T-helper 17 cell (primary cell): ENCODE measurements at regions not wholly inside any gene's neighbourhood (a gene's known extent, or its start where the extent isn't known, plus 50 kb on each side); places are given as distances from the start of the nearest gene placed in this dataset.

ENCODE experiments used
- ATAC-seq: fragments of 150-1000 bp; cut with Tn5 transposase; 2 replicates; pipeline ENCODE4 v1.10.0; 2021; ENCODE audit warnings: mild to moderate bottlenecking, moderate library complexity
- DNase-seq, 3 donors: peaks; one replicate each; pipeline versions ENCODE4 v3.0.0 to v3.0.0-alpha.2; 2020 to 2021
- H3K9me3 ChIP-seq: one replicate; pipeline ENCODE4 v1.7.0; 2013; ENCODE audit warnings: low read length, mild to moderate bottlenecking; ENCODE audit not compliant: control insufficient read depth, poor library complexity, severe bottlenecking
- H3K27ac Mint-ChIP-seq: one replicate; pipeline ENCODE4 v1.8.0; 2022; ENCODE audit warnings: mild to moderate bottlenecking, moderate library complexity, mixed read lengths
- H3K27me3 Mint-ChIP-seq: one replicate; pipeline ENCODE4 v1.8.0; 2022; ENCODE audit warnings: mixed read lengths
- H3K36me3 Mint-ChIP-seq: one replicate; pipeline ENCODE4 v1.8.0; 2022; ENCODE audit warnings: low read depth, mixed read lengths
- H3K4me1 Mint-ChIP-seq: one replicate; pipeline ENCODE4 v1.8.0; 2022; ENCODE audit warnings: mild to moderate bottlenecking, mixed read lengths
- H3K4me3 Mint-ChIP-seq: one replicate; pipeline ENCODE4 v1.8.0; 2022; ENCODE audit warnings: mild to moderate bottlenecking, moderate library complexity, mixed read lengths

DNA sequence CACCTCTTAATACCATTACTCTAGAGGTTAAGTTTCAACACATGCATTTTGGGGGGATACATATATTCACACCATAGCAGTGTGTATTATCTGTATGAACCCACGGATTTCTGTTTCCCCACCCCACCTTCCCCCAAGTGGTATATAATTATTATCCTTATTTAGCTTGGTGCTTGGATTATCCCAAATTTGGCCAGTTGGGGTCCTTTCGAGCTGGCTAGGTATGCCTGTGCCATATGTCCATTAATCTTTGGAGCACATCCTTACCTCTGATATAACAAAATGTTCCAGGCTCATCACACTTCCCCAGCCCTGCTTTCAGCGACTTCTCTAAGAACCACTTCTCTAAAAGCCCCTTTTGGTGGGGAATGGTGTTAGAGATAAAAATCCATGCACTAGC is 118.7 kb upstream of the MLIP start:
- H3K36me3 Mint-ChIP-seq: no peaks in the 10 kb centered on the region
- H3K27me3 Mint-ChIP-seq: peaks cover 24% of the 10 kb centered on the region
- ATAC-seq (no peak), DNase-seq (no peak)
- H3K4me1 Mint-ChIP-seq: no peaks in the 10 kb centered on the region
- no peaks in the 10 kb centered on the region for H3K9me3 ChIP-seq
- no peak overlapping the region for H3K4me3 Mint-ChIP-seq
- H3K27ac Mint-ChIP-seq: no peak overlapping the region

- no peaks in the 10 kb centered on the region for H3K9me3 ChIP-seq
- Mint-ChIP-seq H3K36me3 (no peaks in the 10 kb centered on the region), H3K4me3 (no peak overlapping the region), H3K27me3 (peaks cover 25% of the 10 kb centered on the region), H3K4me1 (peaks cover 6% of the 10 kb centered on the region), H3K27ac (no peak overlapping the region)
- DNase-seq (no peak), ATAC-seq (no peak)
These were observed 117.0 kb upstream of the MLIP start for GRCh38 chr6:53994201-53994600.

- H3K9me3 ChIP-seq: no peaks in the 10 kb centered on the region
- Mint-ChIP-seq H3K36me3 (no peaks in the 10 kb centered on the region), H3K4me3 (no peak overlapping the region), H3K27ac (no peak overlapping the region), H3K4me1 (peaks cover 6% of the 10 kb centered on the region), H3K27me3 (peaks cover 25% of the 10 kb centered on the region)
- DNase-seq: no peak
- ATAC-seq: no peak
These were observed 115.3 kb upstream of the MLIP start for GRCh38 chr6:53995935-53996334.

DNA sequence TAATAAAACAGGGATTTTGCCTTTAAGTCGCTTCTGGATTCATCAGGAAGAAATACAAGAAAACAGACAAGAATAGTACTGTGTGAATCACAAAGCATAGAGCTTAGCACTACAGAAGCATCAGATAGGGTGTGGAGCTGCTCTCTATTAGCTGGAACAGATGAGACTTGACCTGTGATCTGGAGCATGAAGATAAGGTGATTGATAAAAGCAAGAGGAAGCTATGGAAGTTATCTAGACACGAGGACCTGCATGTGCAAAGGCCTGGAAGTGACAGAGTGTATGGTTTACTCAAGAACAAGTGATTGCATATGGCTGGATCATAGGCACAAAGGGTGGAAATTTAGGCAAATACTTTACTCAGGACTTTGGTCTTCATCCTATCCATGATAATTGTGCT is 112.9 kb upstream of the MLIP start:
- peaks cover 28% of the 10 kb centered on the region for H3K27me3 Mint-ChIP-seq
- H3K9me3 ChIP-seq: no peaks in the 10 kb centered on the region
- H3K27ac Mint-ChIP-seq: no peak overlapping the region
- no peaks in the 10 kb centered on the region for H3K36me3 Mint-ChIP-seq
- DNase-seq: no peak
- no peak for ATAC-seq
- peaks cover 6% of the 10 kb centered on the region for H3K4me1 Mint-ChIP-seq
- H3K4me3 Mint-ChIP-seq: peak overlapping the region; percentile 45

- H3K4me1 Mint-ChIP-seq: peaks cover 6% of the 10 kb centered on the region
- DNase-seq (no peak), ATAC-seq (no peak)
- H3K36me3 Mint-ChIP-seq: no peaks in the 10 kb centered on the region
- no peak overlapping the region for H3K4me3 Mint-ChIP-seq
- no peaks in the 10 kb centered on the region for H3K9me3 ChIP-seq
- H3K27ac Mint-ChIP-seq: no peak overlapping the region
- peaks cover 28% of the 10 kb centered on the region for H3K27me3 Mint-ChIP-seq
These were observed 112.0 kb upstream of the MLIP start for GRCh38 chr6:53999088-53999755.

- ATAC-seq (no peak), DNase-seq (no peak)
- Mint-ChIP-seq H3K4me1 (peaks cover 6% of the 10 kb centered on the region), H3K36me3 (no peaks in the 10 kb centered on the region), H3K4me3 (no peak overlapping the region), H3K27ac (no peak overlapping the region), H3K27me3 (peaks cover 21% of the 10 kb centered on the region)
- no peaks in the 10 kb centered on the region for H3K9me3 ChIP-seq
These were observed 109.1 kb upstream of the MLIP start for GRCh38 chr6:54002116-54002515.

DNA sequence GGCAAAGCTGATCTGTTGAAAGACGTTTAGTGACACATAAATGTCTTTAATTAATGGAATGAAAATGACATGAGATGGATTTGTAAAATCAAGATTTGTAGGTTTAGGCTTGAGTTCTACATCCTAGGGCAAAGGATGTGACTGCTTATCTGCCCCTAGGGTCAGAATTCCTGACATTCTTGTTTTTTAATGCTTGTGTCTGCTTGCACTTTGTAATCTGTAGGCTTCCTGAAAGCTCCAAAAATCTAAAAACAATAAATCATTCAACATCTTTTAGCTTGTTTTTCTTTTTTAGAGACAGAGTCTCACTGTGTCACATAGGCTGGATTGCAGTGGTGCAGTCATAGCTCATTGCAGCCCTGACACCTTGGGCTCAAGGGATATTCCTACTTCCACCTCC is 107.9 kb upstream of the MLIP start:
- DNase-seq (no peak), ATAC-seq (no peak)
- Mint-ChIP-seq H3K4me1 (peaks cover 4% of the 10 kb centered on the region), H3K27me3 (peaks cover 20% of the 10 kb centered on the region), H3K27ac (no peak overlapping the region), H3K36me3 (no peaks in the 10 kb centered on the region), H3K4me3 (no peak overlapping the region)
- no peaks in the 10 kb centered on the region for H3K9me3 ChIP-seq

DNA sequence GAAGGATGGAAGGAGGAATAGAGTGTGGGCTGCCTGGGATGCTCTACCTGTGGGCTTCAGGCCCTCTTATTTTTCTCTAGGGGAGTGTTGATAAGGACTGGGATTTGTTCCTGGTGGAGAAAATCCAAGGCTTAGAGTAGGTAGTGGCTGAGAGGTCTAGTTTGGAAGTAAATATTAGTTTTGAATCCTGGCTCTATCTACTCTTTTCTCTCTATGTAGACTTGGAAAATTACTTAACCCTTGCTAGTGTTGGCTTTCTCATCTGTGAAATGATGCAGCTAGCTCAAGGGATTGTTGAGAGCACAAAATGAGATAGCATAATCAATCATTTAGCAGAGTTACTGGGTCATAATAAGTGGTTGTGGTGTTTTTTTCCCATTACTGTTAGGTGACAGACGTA is 102.7 kb upstream of the MLIP start:
- peaks cover 29% of the 10 kb centered on the region for H3K27me3 Mint-ChIP-seq
- no peak for ATAC-seq
- no peaks in the 10 kb centered on the region for H3K4me1 Mint-ChIP-seq
- H3K27ac Mint-ChIP-seq: no peak overlapping the region
- H3K9me3 ChIP-seq: no peaks in the 10 kb centered on the region
- DNase-seq: no peak
- no peaks in the 10 kb centered on the region for H3K36me3 Mint-ChIP-seq
- H3K4me3 Mint-ChIP-seq: no peak overlapping the region

DNA sequence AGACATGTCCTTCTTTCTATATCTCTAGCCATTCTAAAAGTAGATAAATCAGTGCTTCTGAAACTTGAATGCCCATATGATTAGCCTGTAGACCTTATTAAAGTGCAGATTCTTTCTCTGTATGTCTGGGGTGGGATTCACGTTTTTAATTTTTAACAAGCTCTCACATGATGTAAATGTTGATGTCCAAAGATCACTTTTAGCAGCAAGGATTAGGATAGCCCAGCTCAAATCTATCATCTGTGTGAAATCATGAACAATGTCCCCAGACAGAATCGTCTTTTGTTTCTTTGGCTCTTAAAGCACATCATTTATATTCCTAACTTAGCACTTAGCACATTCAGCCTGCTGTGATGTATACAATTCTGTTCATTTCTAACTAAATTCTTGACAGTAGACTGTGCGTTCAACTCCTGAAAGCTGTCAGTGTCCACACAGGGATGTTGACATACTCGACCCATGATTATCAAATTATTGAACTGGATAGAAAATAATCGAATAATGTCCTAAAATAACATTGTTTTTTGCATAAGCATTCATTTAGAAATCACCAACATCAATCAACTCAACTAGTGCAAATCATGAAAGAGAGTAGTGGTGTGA is 102.1 kb upstream of the MLIP start:
- peaks cover 35% of the 10 kb centered on the region for H3K27me3 Mint-ChIP-seq
- ATAC-seq (no peak), DNase-seq (no peak)
- no peak overlapping the region for H3K27ac Mint-ChIP-seq
- H3K36me3 Mint-ChIP-seq: no peaks in the 10 kb centered on the region
- H3K4me3 Mint-ChIP-seq: no peak overlapping the region
- no peaks in the 10 kb centered on the region for H3K9me3 ChIP-seq
- H3K4me1 Mint-ChIP-seq: no peaks in the 10 kb centered on the region

- H3K4me1 Mint-ChIP-seq: no peaks in the 10 kb centered on the region
- H3K4me3 Mint-ChIP-seq: no peak overlapping the region
- no peaks in the 10 kb centered on the region for H3K36me3 Mint-ChIP-seq
- no peak overlapping the region for H3K27ac Mint-ChIP-seq
- ATAC-seq: no peak
- no peak for DNase-seq
- H3K9me3 ChIP-seq: no peaks in the 10 kb centered on the region
- H3K27me3 Mint-ChIP-seq: peaks cover 39% of the 10 kb centered on the region
These were observed 100.6 kb upstream of the MLIP start for GRCh38 chr6:54010340-54011276.

- ATAC-seq (no peak), DNase-seq (no peak)
- peaks cover 39% of the 10 kb centered on the region for H3K27me3 Mint-ChIP-seq
- H3K36me3 Mint-ChIP-seq: no peaks in the 10 kb centered on the region
- no peak overlapping the region for H3K4me3 Mint-ChIP-seq
- H3K9me3 ChIP-seq: no peaks in the 10 kb centered on the region
- H3K27ac Mint-ChIP-seq: no peak overlapping the region
- no peaks in the 10 kb centered on the region for H3K4me1 Mint-ChIP-seq
These were observed 100.0 kb upstream of the MLIP start for GRCh38 chr6:54011277-54011648.

- no peak overlapping the region for H3K4me3 Mint-ChIP-seq
- no peaks in the 10 kb centered on the region for H3K36me3 Mint-ChIP-seq
These were observed 97.3 kb upstream of the MLIP start for GRCh38 chr6:54013966-54014365.

GRCh38 chr6:54014440-54014839 is 96.8 kb upstream of the MLIP start:
- H3K36me3 Mint-ChIP-seq: no peaks in the 10 kb centered on the region
- no peaks in the 10 kb centered on the region for H3K9me3 ChIP-seq
- H3K27ac Mint-ChIP-seq: no peak overlapping the region
- H3K4me1 Mint-ChIP-seq: peaks cover 2% of the 10 kb centered on the region
- DNase-seq (no peak), ATAC-seq (no peak)
- H3K4me3 Mint-ChIP-seq: no peak overlapping the region
- H3K27me3 Mint-ChIP-seq: peaks cover 32% of the 10 kb centered on the region

More at GRCh38 chr6:54013966-54014365, 97.3 kb upstream of the MLIP start:
- ATAC-seq (no peak), DNase-seq (no peak)
- Mint-ChIP-seq H3K4me1 (peaks cover 2% of the 10 kb centered on the region), H3K27me3 (peaks cover 37% of the 10 kb centered on the region), H3K27ac (no peak overlapping the region)
- H3K9me3 ChIP-seq: no peaks in the 10 kb centered on the region
